ENCODE measurements at regions not wholly inside any gene's neighbourhood (a gene's known extent, or its start where the extent isn't known, plus 50 kb on each side); places are given as distances from the start of the nearest gene placed in this dataset.
"Not testable (repeated sequence)": the region's sequence is repeated elsewhere in the genome, so short reads cannot be mapped to it uniquely, and the experiment has no call there.

GRCh38 chr13:88718781-88719180 lies 1047.6 kb downstream of the SLITRK5 start:
- no peak overlapping the region for H3K27ac Mint-ChIP-seq
- H3K9me3 Mint-ChIP-seq = no peaks in the 10 kb centered on the region
- no peaks in the 10 kb centered on the region for H3K36me3 Mint-ChIP-seq (ENCODE audit: low read depth)
- no peaks in the 10 kb centered on the region for H3K27me3 Mint-ChIP-seq (ENCODE audit: low read depth, poor library complexity)
- no peak overlapping the region for H3K4me3 Mint-ChIP-seq
- no peak for DNase-seq
- TF ChIP-seq CTCF (IDR thresholded peaks at IDR 0.05) = no peak
- no peaks in the 10 kb centered on the region for H3K4me1 Mint-ChIP-seq

- TF ChIP-seq CTCF (IDR thresholded peaks at IDR 0.05) = no peak
- no peak overlapping the region for H3K4me3 Mint-ChIP-seq
- H3K27me3 Mint-ChIP-seq (ENCODE audit: low read depth, poor library complexity) = no peaks in the 10 kb centered on the region
- H3K36me3 Mint-ChIP-seq (ENCODE audit: low read depth) = no peaks in the 10 kb centered on the region
- H3K4me1 Mint-ChIP-seq = no peaks in the 10 kb centered on the region
- no peaks in the 10 kb centered on the region for H3K9me3 Mint-ChIP-seq
- no peak for DNase-seq
- no peak overlapping the region for H3K27ac Mint-ChIP-seq
Observed at GRCh38 chr13:88726075-88726474, 1054.9 kb downstream of the SLITRK5 start.

DNA sequence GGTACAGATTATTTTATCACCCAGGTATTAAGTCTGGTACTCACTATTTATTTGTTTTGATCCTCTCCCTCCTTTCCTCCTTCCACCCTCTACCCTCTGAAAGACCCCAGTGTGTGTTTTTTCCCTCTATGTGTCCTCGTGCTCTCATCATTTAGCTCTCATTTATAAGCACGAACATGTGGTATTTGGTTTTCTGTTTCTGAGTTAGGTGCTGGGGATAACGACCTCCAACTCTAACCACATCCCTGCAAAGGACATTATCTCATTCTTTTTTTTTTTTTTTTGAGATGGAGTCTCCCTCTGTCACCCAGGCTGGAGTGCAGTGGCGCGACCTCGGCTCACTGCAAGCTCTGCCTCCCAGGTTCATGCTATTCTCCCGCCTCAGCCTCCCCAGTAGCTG lies 1056.1 kb downstream of the SLITRK5 start:
- not testable (repeated sequence) for H3K4me1 Mint-ChIP-seq; DNase-seq; H3K36me3 Mint-ChIP-seq (ENCODE audit: low read depth); H3K4me3 Mint-ChIP-seq; H3K27ac Mint-ChIP-seq; H3K9me3 Mint-ChIP-seq; H3K27me3 Mint-ChIP-seq (ENCODE audit: low read depth, poor library complexity)

DNA sequence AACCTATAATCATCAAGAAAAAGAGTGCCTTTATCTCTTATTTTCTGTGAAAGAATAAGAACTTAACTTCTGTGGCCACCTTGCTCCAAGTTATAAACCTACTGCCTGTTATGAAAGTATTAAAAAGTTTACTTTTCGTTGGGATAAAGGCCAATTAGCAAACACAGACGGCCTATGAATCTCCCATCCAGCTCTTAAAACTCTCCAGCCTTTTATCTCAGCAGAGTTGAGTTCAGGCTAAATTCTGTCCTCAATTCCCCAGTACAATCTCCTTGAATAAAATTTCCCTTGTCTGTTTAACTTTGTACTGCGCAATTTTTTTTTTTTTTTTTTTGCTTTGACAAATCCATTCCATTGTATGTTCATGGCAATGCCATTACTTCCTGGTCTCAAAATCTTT lies 1058.4 kb downstream of the SLITRK5 start:
- Mint-ChIP-seq H3K27me3 (ENCODE audit: low read depth, poor library complexity) (no peaks in the 10 kb centered on the region), H3K27ac (no peak overlapping the region), H3K4me3 (no peak overlapping the region), H3K36me3 (ENCODE audit: low read depth) (no peaks in the 10 kb centered on the region), H3K4me1 (no peaks in the 10 kb centered on the region), H3K9me3 (no peaks in the 10 kb centered on the region)
- DNase-seq = no peak
- no peak for TF ChIP-seq CTCF (IDR thresholded peaks at IDR 0.05)

DNA sequence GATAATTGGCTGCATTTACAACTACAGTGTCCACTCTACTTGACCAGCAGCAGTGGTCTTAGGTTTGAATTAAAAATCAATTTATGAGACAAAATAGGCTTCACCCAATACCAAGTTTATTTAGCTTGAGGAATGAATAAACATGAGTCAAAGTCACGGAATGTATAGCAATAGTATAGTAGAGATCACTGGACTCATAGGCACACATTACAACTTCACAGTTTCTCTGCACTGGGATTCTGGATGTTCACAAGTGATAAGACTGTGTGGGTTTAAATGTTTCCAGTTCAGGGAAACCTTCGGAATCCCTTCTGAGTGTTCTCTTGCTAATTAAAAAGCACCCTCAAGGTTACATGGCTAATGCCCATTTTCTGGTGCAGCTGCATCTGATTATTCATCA lies 1064.9 kb downstream of the SLITRK5 start:
- DNase-seq = no peak
- no peak overlapping the region for H3K27ac Mint-ChIP-seq
- no peak for TF ChIP-seq CTCF (IDR thresholded peaks at IDR 0.05)
- no peaks in the 10 kb centered on the region for H3K4me1 Mint-ChIP-seq
- no peaks in the 10 kb centered on the region for H3K36me3 Mint-ChIP-seq (ENCODE audit: low read depth)
- no peaks in the 10 kb centered on the region for H3K9me3 Mint-ChIP-seq
- H3K27me3 Mint-ChIP-seq (ENCODE audit: low read depth, poor library complexity) = no peaks in the 10 kb centered on the region
- H3K4me3 Mint-ChIP-seq = no peak overlapping the region

GRCh38 chr13:88739195-88739594 lies 1068.0 kb downstream of the SLITRK5 start:
- Mint-ChIP-seq H3K4me1 (no peaks in the 10 kb centered on the region), H3K9me3 (no peaks in the 10 kb centered on the region), H3K4me3 (no peak overlapping the region), H3K27ac (no peak overlapping the region), H3K27me3 (ENCODE audit: low read depth, poor library complexity) (no peaks in the 10 kb centered on the region), H3K36me3 (ENCODE audit: low read depth) (no peaks in the 10 kb centered on the region)
- TF ChIP-seq CTCF (IDR thresholded peaks at IDR 0.05) = no peak
- DNase-seq = no peak
